ENCODE measurements at regions not wholly inside any gene's neighbourhood (a gene's known extent, or its start where the extent isn't known, plus 50 kb on each side); places are given as distances from the start of the nearest gene placed in this dataset.

DNA sequence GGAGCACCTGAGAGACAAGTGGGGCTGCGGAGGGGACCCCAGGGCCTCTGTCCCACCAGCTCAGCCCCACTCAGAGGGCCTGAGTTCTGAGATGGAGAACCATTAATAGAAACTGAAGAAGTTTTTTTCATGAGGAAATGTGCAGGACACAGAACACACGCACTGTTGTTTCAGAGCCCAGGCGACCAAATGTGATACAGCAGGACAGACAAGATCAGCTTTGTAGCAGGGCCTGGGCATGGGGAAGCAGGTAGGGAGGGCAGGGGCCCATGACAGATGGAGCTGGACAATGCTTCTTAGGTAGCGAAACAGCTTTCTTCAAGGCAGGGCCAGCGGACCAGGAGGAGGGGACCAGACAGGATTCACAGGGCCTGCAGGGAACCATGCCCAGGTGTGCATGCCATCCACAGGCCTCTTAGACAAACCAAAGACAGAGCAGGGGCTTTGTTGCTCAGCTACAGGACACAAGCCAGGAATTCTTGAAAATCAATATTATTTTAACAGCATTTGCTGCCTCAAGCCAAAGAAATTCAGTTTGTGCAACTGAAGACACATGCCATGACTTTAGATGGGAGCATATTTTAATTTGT lies 252.8 kb upstream of the GYPC start:
- DNase-seq (ENCODE audit: low spot score): no peak

DNA sequence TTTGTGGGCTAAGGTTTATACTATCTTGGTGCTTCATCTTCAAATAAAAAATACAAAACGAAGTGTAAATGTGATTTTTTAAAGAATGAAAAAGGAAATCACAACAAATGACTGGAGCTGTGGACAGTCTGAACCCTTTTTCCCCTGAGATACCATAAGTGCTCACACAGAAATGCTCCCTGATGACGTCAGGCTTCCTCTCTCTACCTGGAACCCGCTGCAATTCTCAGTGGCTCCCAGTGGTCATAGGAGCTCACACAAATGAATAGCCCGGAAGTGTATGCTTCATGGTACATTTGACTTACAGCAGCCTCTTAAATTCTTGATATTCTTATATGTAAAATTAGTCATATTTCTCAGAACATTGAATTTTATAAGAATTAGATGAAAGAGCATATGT lies 249.7 kb upstream of the GYPC start:
- DNase-seq (ENCODE audit: low spot score): no peak

DNA sequence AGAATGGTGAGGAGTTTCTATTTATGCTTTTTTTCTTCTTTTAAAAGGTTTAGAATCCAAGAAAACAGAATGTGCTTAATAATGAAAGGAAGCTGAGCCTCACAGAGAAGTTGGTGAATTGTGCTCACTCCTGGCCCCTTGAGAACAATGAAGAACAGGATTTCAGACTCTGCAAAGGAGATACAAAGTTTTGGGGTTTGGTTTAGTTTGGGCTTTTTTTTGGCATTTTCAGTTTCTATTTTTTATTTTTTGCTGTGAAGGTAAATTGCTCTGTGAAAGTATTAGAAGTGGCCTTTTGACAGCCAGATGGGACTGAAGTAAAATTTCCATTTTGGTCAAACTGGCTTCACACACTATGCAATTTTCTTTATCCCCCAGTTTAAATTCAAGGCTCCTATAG lies 247.3 kb upstream of the GYPC start:
- DNase-seq (ENCODE audit: low spot score): no peak

DNA sequence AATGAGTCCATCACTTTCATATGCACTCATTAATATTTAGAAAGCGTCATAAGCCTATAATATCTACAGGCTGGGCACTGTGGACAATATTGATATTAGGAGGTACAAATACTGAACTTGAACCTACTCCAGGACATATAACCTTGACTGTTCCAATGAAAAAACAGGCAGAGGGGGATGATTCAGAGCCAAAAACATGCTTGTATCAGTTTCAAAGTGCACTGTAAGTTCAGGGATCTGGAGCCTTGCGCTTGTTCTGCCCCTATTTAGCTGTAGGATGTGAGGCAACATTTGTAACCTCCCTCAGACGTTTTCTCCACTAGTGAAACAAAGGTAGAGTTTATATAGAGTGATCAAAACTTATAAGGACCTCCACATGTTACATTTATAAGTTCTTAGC lies 246.1 kb upstream of the GYPC start:
- DNase-seq (ENCODE audit: low spot score): no peak

DNA sequence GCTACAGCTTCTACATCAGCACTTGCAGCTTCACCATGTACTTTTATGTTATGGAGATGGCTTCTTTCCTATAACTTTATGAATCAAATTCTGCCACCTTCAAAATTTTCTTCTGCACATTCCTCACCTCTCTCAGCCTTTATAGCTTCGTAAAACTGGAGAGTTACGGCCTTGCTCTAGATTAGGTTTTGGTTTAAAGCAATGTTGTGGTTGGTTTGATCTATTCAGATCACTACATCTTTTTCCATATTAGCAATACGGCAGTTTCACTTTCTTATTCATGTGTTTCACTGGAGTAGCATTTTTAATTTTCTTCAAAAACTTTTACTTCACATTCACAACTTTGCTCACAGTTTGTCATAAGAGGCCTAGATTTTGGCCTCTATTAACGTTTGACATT lies 242.9 kb upstream of the GYPC start:
- DNase-seq (ENCODE audit: low spot score): no peak

DNA sequence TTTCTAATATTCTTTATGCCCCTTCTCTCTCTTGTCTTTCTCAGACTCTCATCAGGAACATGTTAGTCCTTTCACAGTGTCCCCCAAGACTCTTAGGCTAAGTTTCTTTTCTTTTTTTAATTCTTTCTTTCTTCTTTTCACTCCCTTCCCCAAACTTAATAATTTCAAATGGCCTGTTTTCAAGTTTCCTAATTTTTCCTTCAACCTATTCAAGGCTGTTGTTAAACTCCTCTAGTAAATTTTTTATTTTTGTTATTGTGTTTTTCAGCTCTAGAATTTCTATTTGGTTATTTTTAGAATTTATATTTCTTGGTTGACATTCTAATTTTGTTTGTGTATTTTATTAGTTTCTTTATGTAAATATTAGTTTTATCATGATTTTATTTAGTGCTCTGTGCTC lies 236.6 kb upstream of the GYPC start:
- no peak for DNase-seq (ENCODE audit: low spot score)

DNA sequence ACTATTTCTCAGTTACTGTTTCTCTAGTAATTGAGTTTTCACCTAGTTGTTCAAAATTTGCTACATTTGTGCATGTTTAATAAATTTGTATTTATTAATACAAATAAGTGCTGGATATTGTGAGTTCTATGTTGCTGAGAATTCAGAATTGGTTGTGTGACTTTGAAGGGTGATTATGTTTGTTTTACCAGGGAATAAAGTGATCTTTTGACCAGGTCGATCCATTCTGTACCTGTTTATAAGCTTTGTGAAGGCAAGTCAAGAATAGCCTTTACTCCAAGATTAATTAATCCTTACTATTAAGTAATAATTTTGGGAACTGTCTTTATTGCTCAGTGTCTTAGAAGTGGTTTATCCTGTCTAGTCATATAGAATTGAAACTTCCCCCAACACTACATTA lies 230.0 kb upstream of the GYPC start:
- no peak for DNase-seq (ENCODE audit: low spot score)

DNA sequence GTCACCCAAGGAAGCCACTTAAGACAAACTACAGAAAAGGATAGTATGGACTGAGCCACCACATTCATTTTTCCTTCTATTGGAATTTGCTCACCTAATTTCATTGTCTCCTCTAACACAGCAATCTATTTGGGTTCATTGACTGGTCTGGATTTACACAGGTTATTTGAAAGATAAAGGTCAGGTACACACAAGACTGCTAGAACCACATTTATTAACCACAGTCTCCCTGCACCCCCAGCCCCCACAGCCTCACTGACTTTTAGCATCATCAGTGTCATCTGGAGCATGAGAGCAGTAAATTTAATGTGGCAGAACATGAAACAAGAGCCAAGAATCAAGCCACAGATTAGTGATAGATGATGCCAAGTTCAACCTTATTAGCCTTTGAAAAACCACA lies 226.9 kb upstream of the GYPC start:
- DNase-seq (ENCODE audit: low spot score): no peak

DNA sequence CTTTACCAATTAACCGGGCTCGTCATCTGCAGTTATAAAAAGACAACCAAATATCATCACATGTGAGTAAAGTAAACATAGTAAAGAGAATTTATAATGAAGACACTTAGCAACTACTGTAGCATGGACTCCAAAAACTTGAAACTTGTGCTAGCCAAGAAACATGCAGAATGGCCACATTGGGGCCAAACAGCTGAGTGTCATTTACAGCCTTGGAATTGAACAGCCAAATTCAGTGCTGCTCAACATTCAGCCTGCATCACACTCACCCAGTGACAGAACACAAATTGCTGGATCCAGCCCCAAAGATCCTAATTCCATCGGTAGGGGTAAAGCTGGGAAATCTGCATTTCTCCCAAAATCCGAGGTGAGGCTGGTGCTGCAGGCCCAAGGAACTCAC lies 224.8 kb upstream of the GYPC start:
- DNase-seq (ENCODE audit: low spot score): no peak

DNA sequence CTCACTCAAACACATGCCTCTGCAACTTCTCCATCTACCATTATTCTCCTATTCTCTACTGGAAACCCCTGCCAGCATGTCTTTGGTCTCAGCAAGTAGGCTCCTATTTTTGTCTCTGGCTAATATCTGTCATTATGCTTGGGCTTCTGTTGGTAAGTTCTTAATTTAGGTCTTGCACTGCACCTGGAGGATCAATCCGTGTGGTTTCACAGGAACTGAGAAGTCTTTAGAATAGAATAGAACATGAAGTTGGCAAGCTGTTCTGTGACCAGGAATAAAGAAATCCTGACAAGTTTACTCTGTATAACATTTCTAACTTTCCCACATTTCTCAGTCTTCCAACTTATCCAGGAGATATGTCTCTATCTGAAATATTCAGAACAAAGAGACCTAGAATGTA lies 219.5 kb upstream of the GYPC start:
- no peak for DNase-seq (ENCODE audit: low spot score)

DNA sequence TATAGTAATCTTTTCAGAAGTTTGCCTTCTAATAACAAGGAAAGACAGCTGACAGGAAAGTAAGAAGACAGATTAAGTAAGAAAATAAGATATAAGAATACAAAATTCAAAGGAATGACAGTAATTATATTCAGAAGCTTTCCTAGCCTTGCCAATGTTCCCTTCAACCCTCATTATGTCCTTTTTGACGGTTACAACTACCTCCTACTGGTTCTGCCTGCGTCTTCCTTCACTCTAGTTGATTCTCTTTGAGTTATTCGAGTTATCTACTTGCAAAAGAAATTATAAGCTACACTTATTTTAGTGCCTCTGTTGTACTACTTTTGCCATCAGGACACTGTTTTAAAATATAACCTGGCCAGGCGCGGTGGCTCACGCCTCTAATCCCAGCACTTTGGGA lies 218.9 kb upstream of the GYPC start:
- no peak for DNase-seq (ENCODE audit: low spot score)

DNA sequence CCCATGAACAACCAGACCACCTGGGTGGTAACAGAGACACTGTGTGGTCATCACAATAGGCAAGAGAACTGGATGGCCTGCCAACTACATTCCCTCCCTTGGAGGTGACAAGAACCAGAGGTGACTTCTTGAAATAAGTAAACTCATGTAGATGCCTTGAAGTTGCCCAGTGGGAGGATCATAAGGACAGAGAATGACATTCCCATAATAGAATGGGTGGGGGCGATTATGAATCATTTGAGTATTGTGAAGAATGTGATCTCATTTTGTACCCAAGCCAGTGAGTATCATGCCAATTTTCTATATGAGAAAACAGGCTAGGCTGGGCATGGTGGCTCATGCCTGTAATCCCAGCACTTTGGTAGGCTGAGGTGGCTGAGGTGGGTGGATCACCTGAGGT lies 211.4 kb upstream of the GYPC start:
- no peak for DNase-seq (ENCODE audit: low spot score)

DNA sequence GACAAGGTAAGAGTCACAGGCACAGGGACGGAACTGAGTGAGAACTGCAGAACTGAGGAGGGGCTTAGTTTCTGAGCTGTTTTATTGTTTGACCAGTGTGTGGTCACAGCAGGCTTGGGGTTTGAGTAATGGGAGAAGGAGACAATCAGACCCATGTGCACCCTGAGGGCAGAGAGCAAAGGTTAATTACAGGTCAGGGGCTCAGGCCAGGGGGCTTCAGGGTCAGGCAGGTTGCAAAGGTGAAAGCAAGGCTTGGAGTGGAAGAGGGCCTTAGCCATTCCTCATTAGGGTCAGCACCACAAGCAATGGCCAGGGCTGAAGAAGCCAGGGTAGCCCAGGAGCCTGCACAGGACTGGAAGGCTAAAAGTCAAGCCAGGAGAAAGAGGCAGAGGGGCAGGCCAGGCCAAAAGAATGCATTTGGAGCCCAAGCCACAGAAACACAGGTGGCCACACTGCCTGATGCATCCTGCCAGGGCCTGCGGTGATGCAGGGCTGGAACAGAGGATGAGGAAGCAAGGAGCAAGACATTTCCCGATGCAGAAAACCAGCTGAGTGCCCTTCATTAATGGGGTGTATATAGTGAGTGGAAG lies 209.8 kb upstream of the GYPC start:
- no peak for DNase-seq (ENCODE audit: low spot score)

DNA sequence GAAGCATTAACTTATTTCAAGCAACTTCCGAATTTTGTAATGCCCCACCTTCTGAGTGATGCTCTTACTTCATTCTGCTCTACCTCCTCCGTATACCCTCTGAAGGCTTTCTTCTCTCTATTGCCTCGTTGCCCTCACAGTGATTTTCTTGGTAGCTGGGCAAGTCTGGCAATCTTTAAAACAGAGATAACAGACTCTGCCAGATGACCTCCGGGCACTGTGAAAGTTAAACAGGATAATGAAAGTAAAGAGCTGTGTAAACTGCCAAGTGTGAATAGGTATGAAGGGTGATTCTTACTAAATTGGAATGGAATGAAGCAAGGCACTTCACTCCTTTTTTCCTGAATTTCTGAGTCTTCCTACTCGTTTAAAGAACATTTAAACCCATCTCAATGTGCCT lies 207.3 kb upstream of the GYPC start:
- no peak for DNase-seq (ENCODE audit: low spot score)

DNA sequence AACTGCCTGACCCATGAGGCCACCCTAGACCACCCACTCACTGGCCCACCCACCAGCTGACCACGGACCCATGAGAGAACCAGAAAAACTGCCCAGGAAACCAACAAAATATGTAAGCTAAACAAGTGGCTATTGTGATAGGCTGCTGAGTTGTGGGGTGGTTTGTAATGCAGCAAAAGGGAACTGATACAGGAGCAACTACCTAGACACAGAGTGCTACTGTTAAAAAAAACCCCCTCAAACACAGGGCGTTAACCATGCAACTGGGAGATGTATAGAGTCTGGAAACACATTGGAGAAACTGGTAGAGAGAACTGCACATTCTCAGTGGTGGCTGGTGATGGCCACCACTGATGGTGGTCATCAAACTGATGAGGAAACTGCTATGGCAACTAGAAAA lies 206.3 kb upstream of the GYPC start:
- DNase-seq (ENCODE audit: low spot score): no peak

DNA sequence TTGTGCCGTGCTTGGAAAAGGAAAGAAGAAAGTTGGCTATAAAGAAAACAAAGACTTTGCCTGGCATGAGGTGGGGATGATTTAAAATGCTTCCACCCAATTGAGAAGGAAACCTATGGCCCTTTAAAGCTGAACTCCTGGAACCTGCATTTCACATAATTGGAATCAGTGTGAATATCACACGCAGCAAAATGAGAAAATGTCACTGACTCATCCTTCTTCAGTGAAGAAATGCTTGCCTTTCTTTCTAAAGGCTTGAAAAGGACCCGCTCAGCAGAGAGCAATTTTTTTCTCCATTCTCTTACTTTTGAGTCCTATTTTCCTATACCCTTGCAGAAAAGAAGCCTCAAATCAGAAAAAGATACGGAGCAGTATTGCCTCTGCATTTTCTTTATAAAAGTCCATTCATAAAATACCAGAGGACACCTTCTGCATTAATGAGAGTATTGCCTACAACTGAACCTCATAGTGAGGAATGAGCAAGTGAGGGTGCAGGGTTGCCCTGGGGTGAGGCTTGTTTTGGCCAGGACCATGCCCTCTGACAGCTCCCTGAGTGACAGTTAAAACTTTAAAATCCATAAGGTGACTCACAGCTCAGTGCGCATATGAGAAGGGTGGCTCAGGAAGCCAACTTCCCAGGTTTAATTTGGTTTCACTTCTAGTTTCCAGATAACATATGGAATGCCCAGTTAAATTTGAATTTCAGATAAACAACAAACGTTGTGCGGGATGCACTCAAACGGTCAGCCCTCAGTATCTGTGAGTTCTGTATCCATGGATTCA lies 191.9 kb upstream of the GYPC start:
- DNase-seq (ENCODE audit: low spot score): no peak

DNA sequence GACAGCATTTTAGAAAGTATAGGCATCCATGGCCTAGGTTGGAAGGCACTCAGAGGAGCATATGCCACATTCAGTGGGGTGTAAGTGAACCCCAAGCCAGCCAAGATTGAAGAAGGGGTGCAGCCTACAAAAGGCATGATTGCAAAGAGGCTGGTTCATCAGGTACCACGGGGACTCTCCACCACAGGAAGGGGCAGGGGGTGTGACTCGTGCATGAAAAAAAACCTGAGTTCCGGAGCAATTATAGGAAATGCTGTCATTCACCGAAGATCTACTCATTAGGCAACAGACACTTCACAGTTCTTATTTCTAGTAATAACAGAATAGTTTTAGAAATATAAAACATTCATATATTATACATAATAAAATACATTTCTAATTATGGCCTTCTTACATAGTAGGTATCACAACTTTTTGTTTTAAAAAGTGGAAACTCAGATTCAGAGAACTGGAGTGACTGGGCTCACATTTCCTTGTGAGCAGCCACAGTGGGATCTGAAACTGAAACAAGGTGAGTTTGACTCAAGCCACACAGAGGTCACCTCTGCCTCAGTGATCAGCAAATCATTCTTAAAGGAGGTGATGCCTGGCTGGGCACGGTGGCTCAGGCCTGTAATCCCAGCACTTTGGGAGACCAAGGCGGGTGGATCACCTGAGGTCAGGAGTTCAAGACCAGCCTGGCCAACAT lies 188.4 kb upstream of the GYPC start:
- no peak for DNase-seq (ENCODE audit: low spot score)

DNA sequence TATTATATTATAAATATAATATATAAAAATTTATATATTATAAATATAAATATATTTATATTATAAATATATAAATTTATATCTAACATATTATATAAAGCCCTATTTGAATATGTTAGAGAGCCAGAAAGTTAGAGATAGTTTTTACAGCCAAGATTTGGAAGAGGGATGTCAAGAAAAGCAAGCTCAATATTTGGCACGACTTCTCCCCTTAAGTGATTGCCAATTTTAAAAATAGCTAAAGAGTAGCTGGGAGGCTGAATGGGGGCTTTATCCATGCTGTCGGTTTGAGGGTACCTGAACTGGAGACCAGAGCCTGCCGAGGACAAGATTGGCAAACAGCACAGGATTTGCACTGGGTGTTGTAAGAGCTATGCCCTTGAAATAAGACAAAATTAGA lies 180.9 kb upstream of the GYPC start:
- no peak for DNase-seq (ENCODE audit: low spot score)

DNA sequence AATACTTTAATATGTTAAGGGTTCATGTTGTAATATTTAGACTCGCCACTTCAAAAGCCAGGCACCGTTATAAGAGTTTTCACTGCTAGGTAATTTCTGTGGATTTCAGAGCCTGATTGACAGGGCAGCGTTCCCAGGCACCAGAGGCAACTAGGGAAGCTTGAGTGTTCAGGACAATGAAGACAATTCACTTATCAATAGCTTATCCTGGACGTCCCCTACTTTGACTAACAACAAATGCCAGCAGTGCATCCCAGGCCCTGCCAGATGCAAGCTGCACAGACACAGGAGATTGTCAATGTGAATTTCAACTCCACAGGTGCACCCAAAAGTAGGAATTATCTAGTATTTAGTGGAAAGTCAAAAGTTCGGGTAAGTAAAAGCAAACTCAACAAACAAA lies 179.3 kb upstream of the GYPC start:
- no peak for DNase-seq (ENCODE audit: low spot score)

DNA sequence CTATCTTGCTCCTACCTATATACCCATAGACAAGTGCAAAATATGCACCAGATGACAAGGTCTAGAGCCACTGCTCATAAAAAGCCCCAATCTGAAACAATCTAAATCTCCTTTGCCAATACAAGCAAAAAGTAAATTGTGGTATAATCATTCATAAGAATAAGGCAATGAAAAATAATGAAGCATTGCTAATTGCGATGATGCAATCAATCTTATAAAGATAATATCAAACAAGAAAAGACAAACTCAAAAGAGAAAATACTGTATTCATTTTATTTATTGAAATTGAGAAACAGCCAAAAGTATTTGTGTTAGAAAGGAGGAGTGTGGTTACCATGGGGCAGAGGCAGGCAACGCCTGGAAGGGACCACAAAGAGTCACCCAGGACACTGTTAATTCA lies 175.9 kb upstream of the GYPC start:
- no peak for DNase-seq (ENCODE audit: low spot score)

DNA sequence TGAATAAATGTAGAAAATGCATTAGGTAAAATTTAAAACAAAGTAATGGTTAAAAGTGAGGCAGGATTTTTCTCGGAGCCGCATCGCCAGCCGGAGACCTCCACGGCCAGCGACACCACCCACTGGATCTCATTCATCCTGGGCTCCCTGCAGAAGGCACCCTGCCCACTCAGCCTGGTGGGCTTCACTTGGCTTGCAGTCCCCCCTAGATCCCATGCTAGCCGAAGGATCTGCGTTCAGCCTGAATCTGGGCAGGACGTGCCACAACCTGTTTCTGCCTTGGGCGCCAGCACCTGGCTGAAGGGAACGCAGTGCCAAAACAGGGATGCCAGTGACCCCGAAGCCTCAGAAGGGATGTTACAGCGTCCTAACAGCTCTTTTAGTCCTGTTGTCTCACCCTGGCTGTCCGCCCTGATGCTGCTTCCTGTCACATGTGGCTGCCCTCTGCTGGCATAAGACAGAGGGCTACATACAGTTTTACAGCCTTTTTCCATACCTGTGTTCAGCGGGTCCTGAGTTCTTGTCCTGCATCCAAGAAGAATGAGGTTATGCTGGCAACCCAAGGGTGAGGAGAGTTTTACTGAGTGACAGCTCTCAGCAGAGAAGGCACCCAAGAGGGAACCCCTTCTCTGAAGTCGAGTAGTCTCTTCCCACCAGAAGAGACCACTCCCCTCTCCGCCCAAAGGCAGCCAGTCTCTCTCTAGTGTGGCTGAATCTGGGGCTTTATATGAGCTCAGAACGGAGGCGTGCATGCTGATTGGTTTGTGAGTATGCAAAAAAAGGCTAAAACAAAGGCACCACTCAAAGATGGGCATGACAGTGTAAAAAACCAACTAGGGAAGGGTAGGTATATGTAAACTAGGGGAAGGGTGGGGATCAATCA lies 173.1 kb upstream of the GYPC start:
- DNase-seq (ENCODE audit: low spot score): no peak

DNA sequence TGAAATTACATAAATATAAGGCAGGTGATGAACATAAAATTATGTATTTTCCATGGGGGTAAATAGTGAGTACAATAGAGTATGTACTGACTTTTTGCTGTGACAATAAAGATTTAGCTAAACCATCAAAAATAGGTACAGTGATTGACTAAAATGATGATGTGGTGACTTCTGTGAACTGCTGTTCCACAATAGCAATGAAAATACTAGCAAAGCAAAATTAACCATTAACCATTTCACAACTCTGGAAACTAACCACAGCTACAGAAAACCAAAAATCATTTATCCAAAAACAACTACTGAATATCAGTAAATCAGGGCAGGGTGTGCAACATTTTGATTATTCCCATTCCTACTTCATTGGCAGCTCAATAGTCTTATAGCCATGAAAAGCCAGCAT lies 161.4 kb upstream of the GYPC start:
- no peak for DNase-seq (ENCODE audit: low spot score)
